Thyroid gland (tissue), 4 donors: ENCODE measurements at regions not wholly inside any gene's neighbourhood (a gene's known extent, or its start where the extent isn't known, plus 50 kb on each side); places are given as distances from the start of the nearest gene placed in this dataset.

Source experiments
- POLR2A ChIP-seq, 2 donors: fragments of 450-650 bp; IDR thresholded peaks; one replicate each; pipeline ENCODE4 v1.6.1; 2017; ENCODE audit warnings: antibody characterized with exemption in 2 of 2, mild to moderate bottlenecking in 2 of 2, moderate library complexity in 1 of 2
- TF ChIP-seq, protein P1 (sequence below), 6 experiments: fragments of 200-600 bp in 3 of 6; fragments of 450-650 bp in 3 of 6; sonication (generic) in 3 of 6; IDR thresholded peaks; one replicate each; pipeline ENCODE4 v1.5.1; 2016 to 2019; ENCODE audit warnings: antibody characterized with exemption in 6 of 6, mild to moderate bottlenecking in 2 of 6, inconsistent platforms in 1 of 6, moderate library complexity in 1 of 6

DNA sequence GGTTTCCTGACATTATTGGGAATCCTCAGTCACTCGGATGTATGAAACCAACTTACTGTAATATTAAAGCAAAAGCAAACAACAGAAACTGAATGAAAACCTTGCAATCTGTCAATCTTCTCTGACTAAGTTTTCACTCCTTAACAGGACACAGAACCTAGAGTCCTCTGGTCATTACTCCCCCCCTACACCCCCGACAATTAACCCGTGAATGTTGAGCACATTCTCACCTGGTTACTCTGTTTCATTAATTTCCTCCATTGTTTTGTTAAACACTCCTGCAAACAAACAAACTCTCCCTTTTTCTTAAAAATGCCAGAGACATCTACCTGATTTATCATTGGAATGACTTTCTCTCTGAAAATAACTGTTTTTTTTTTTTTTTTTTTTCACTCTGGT, 469.0 kb upstream of the PRKX start:
- TF ChIP-seq, protein P1, sequence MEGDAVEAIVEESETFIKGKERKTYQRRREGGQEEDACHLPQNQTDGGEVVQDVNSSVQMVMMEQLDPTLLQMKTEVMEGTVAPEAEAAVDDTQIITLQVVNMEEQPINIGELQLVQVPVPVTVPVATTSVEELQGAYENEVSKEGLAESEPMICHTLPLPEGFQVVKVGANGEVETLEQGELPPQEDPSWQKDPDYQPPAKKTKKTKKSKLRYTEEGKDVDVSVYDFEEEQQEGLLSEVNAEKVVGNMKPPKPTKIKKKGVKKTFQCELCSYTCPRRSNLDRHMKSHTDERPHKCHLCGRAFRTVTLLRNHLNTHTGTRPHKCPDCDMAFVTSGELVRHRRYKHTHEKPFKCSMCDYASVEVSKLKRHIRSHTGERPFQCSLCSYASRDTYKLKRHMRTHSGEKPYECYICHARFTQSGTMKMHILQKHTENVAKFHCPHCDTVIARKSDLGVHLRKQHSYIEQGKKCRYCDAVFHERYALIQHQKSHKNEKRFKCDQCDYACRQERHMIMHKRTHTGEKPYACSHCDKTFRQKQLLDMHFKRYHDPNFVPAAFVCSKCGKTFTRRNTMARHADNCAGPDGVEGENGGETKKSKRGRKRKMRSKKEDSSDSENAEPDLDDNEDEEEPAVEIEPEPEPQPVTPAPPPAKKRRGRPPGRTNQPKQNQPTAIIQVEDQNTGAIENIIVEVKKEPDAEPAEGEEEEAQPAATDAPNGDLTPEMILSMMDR (IDR thresholded peaks at IDR 0.05) = no peak
- no peak for TF ChIP-seq POLR2A (IDR thresholded peaks at IDR 0.05)
